ENCODE measurements at regions not wholly inside any gene's neighbourhood (a gene's known extent, or its start where the extent isn't known, plus 50 kb on each side); places are given as distances from the start of the nearest gene placed in this dataset.

GRCh38 chr10:90424730-90425129, 433.1 kb downstream of the HTR7 start:
- intact Hi-C loops (cut with micrococcal nuclease; ENCODE audit: unreplicated experiment), result no loop called here
- Histone ChIP-seq H3K27me3 (ENCODE audit: control insufficient read depth, insufficient read depth, low read length) (no peaks in the 10 kb centered on the region), H3K36me3 (ENCODE audit: control insufficient read depth, insufficient read depth, low read length) (no peaks in the 10 kb centered on the region), H3K27ac (ENCODE audit: low read length) (no peak overlapping the region), H3K4me1 (ENCODE audit: control insufficient read depth, insufficient read depth, low read length) (no peaks in the 10 kb centered on the region), H3K4me3 (ENCODE audit: low read depth in 2 of 2, low read length in 2 of 2) (no peak overlapping the region), H3K9me3 (ENCODE audit: control insufficient read depth, insufficient read depth, low read depth, low read length) (no peaks in the 10 kb centered on the region)
- TF ChIP-seq REST (IDR thresholded peaks at IDR 0.05; ENCODE audit: insufficient read depth in 1 of 2, low read depth in 2 of 2, low read length in 1 of 2), result no peak
- no peak for TF ChIP-seq SIN3A (IDR thresholded peaks at IDR 0.05; ENCODE audit: borderline replicate concordance, insufficient read depth, low read depth, low read length)
- TF ChIP-seq POLR2AphosphoS5 (IDR thresholded peaks at IDR 0.05; ENCODE audit: low read depth, low read length), result no peak
- ATAC-seq (no peak), DNase-seq (ENCODE audit: low read depth, low spot score) (no peak)
- BruUV-seq (replicated peaks), result no TSS peak
- in situ Hi-C loops (cut with HindIII; ENCODE audit: low pct_unique_long_range_greater_than_20kb, low sequenced_read_pairs), result no loop called here
- ChIA-PET POLR2A (no interaction called here), CTCF (no interaction called here)

DNA sequence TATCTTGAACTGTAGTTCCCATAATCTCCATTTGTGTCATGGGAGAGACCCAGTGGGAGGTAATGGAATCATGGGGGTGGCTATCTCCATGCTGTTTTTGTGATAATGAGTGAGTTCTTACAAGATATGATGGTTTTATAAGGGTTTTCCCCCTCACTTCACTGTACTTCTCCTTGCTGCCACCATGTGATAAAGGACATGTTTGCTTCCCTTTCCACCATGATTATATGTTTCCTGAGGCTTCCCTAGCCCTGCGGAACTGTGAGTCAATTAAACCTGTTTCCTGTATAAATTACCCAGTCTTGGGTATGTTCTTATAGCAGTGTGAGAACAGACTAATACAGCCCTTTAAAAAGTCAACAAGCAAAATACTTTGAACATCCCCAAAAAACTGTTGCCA, 427.7 kb downstream of the HTR7 start:
- ChIA-PET POLR2A (no interaction called here), CTCF (no interaction called here)
- Histone ChIP-seq H3K27ac (ENCODE audit: low read length) (no peak overlapping the region), H3K9me3 (ENCODE audit: control insufficient read depth, insufficient read depth, low read depth, low read length) (peaks cover 3% of the 10 kb centered on the region; the same call in 1 of the 2 replicates), H3K27me3 (ENCODE audit: control insufficient read depth, insufficient read depth, low read length) (no peaks in the 10 kb centered on the region), H3K4me3 (ENCODE audit: low read depth in 2 of 2, low read length in 2 of 2) (no peak overlapping the region), H3K4me1 (ENCODE audit: control insufficient read depth, insufficient read depth, low read length) (no peaks in the 10 kb centered on the region), H3K36me3 (ENCODE audit: control insufficient read depth, insufficient read depth, low read length) (no peaks in the 10 kb centered on the region)
- intact Hi-C loops (cut with micrococcal nuclease; ENCODE audit: unreplicated experiment), result no loop called here
- DNase-seq (ENCODE audit: low read depth, low spot score) (no peak), ATAC-seq (no peak)
- TF ChIP-seq POLR2AphosphoS5 (IDR thresholded peaks at IDR 0.05; ENCODE audit: low read depth, low read length), result no peak
- no peak for TF ChIP-seq TCF7L2 (IDR thresholded peaks at IDR 0.05; ENCODE audit: low read depth, low read length)
- TF ChIP-seq SIN3A (IDR thresholded peaks at IDR 0.05; ENCODE audit: borderline replicate concordance, insufficient read depth, low read depth, low read length), result no peak
- TF ChIP-seq CTCF (IDR thresholded peaks at IDR 0.05), result no peak
- TF ChIP-seq REST (IDR thresholded peaks at IDR 0.05; ENCODE audit: insufficient read depth in 1 of 2, low read depth in 2 of 2, low read length in 1 of 2), result no peak
- in situ Hi-C loops (cut with HindIII; ENCODE audit: low pct_unique_long_range_greater_than_20kb, low sequenced_read_pairs), result no loop called here
- no TSS peak for BruUV-seq (replicated peaks)

Data from Panc1 (cell line).